Panc1 (cell line): ENCODE measurements at regions not wholly inside any gene's neighbourhood (a gene's known extent, or its start where the extent isn't known, plus 50 kb on each side); places are given as distances from the start of the nearest gene placed in this dataset.

Experiments used
- ATAC-seq: fragments of 200-7000 bp; cut with Tn5 transposase; 2 replicates; pipeline ENCODE4 v1.9.1; 2020; ENCODE audit warnings: mild to moderate bottlenecking, moderate library complexity
- BruUV-seq: library from RNA; stranded (reverse); fragments of 400-500 nt; replicated peaks from 2 replicates; lab custom pipeline; 2021; lab: Mats Ljungman, UMichigan
- CTCF ChIA-PET: fragments of 300-600 bp; sonication (Branson Sonifier 250); formaldehyde crosslinking; loops from one replicate; lab custom pipeline; 2022; ENCODE audit warnings: antibody characterized with exemption; lab: Charles Lee
- POLR2A ChIA-PET: fragments of 300-600 bp; sonication (Branson Sonifier 250); formaldehyde crosslinking; loops from one replicate; lab custom pipeline; 2022; ENCODE audit warnings: antibody characterized with exemption; lab: Charles Lee
- DNase-seq: peaks from one replicate; pipeline ENCODE4 v3.0.0-alpha.2; 2010; ENCODE audit warnings: low read depth, low spot score
- H3K27ac ChIP-seq: 2 replicates; pipeline ENCODE4 v1.5.1; 2011; ENCODE audit warnings: mild to moderate bottlenecking, low read length, inconsistent platforms
- H3K27me3 ChIP-seq: fragments of 200-500 bp; sonication (Bioruptor generic); 2 replicates; pipeline ENCODE4 v1.6.0; 2014; ENCODE audit warnings: low read length, inconsistent platforms; ENCODE audit not compliant: control insufficient read depth, insufficient read depth
- H3K36me3 ChIP-seq: fragments of 200-500 bp; sonication (Bioruptor generic); 2 replicates; pipeline ENCODE4 v1.5.1; 2014; ENCODE audit warnings: inconsistent platforms, mild to moderate bottlenecking, low read length, moderate library complexity; ENCODE audit not compliant: control insufficient read depth, insufficient read depth
- H3K4me1 ChIP-seq: 2 replicates; pipeline ENCODE4 v1.5.1; 2011; ENCODE audit warnings: inconsistent platforms, mild to moderate bottlenecking, low read length, moderate library complexity; ENCODE audit not compliant: control insufficient read depth, insufficient read depth
- H3K4me3 ChIP-seq, 2 experiments: 2 replicates each; pipeline ENCODE4 v1.5.1; 2011 to 2012; ENCODE audit warnings: low read depth in 2 of 2, low read length in 2 of 2, mild to moderate bottlenecking in 2 of 2, inconsistent platforms in 1 of 2, moderate library complexity in 1 of 2
- H3K9me3 ChIP-seq: fragments of 200-500 bp; sonication (Bioruptor generic); 2 replicates; pipeline ENCODE4 v1.5.1; 2014; ENCODE audit warnings: low read depth, mild to moderate bottlenecking, inconsistent platforms, low read length, moderate library complexity; ENCODE audit not compliant: control insufficient read depth, insufficient read depth
- POLR2AphosphoS5 ChIP-seq: IDR thresholded peaks from 2 replicates; pipeline ENCODE4 v1.6.1; 2012; ENCODE audit warnings: mild to moderate bottlenecking, low read depth, low read length, moderate library complexity
- REST ChIP-seq, 2 experiments: IDR thresholded peaks; 2 replicates each; pipeline ENCODE4 v1.6.1; 2011 to 2012; ENCODE audit warnings: low read depth in 2 of 2, control low read depth in 1 of 2, low read length in 1 of 2, mild to moderate bottlenecking in 1 of 2, moderate library complexity in 1 of 2; ENCODE audit not compliant: insufficient read depth in 1 of 2
- SIN3A ChIP-seq: IDR thresholded peaks from 2 replicates; pipeline ENCODE4 v1.6.1; 2012; ENCODE audit warnings: low read depth, mild to moderate bottlenecking, low read length, moderate library complexity, borderline replicate concordance; ENCODE audit not compliant: insufficient read depth
- TCF7L2 ChIP-seq: IDR thresholded peaks from 2 replicates; pipeline ENCODE4 v1.6.1; 2011; ENCODE audit warnings: mild to moderate bottlenecking, low read depth, low read length, inconsistent platforms
- in situ Hi-C: cut with HindIII; loops from 2 replicates; pipeline ENCODE4 v1.10.0; 2016; ENCODE audit warnings: low sequenced_read_pairs, low pct_unique_long_range_greater_than_20kb
- intact Hi-C: fragments of 100-400 bp; cut with micrococcal nuclease; formaldehyde crosslinking; loops from one replicate; pipeline ENCODE4 v1.10.0; 2022; ENCODE audit not compliant: unreplicated experiment
- TF ChIP-seq, protein P1 (sequence below): fragments of 450-650 bp; IDR thresholded peaks from 2 replicates; pipeline ENCODE4 v1.5.1; 2017; ENCODE audit warnings: mild to moderate bottlenecking

DNA sequence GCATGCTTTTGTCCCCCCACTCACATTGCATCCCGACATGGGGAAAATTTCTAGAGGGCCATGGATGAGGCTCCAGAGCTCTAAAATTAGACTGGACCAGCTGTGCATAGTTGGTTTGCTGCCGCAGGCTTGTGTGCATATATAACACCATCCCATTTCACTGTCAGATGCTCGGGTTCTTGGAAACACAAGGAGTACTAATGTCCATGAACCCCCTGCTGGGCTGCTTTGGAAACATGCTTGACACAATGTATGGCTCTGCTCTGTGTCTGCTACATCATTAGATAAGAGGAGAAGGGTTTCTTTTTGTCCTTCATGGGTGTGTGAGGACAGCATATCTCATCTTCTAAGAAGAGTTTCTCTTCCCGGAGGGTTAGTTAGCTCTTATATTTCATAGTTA is 292.1 kb upstream of the RORB start:
- DNase-seq = no peak
- H3K27me3 ChIP-seq = no peaks in the 10 kb centered on the region
- CTCF ChIA-PET = no interaction called here
- TF ChIP-seq REST (IDR thresholded peaks at IDR 0.05; ENCODE audit: insufficient read depth in 1 of 2, low read depth in 2 of 2, low read length in 1 of 2) = no peak
- TF ChIP-seq TCF7L2 = no peak
- TF ChIP-seq, protein P1, sequence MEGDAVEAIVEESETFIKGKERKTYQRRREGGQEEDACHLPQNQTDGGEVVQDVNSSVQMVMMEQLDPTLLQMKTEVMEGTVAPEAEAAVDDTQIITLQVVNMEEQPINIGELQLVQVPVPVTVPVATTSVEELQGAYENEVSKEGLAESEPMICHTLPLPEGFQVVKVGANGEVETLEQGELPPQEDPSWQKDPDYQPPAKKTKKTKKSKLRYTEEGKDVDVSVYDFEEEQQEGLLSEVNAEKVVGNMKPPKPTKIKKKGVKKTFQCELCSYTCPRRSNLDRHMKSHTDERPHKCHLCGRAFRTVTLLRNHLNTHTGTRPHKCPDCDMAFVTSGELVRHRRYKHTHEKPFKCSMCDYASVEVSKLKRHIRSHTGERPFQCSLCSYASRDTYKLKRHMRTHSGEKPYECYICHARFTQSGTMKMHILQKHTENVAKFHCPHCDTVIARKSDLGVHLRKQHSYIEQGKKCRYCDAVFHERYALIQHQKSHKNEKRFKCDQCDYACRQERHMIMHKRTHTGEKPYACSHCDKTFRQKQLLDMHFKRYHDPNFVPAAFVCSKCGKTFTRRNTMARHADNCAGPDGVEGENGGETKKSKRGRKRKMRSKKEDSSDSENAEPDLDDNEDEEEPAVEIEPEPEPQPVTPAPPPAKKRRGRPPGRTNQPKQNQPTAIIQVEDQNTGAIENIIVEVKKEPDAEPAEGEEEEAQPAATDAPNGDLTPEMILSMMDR = no peak
- no peak for TF ChIP-seq POLR2AphosphoS5
- no peak for TF ChIP-seq SIN3A
- POLR2A ChIA-PET = no interaction called here
- no TSS peak for BruUV-seq
- no peaks in the 10 kb centered on the region for H3K4me1 ChIP-seq
- H3K4me3 ChIP-seq = no peak overlapping the region
- in situ Hi-C loops = no loop called here
- intact Hi-C loops = no loop called here
- H3K9me3 ChIP-seq = no peaks in the 10 kb centered on the region
- ATAC-seq = no peak
- no peaks in the 10 kb centered on the region for H3K36me3 ChIP-seq
- H3K27ac ChIP-seq = no peak overlapping the region

GRCh38 chr9:74218385-74219063 is 278.6 kb upstream of the RORB start:
- intact Hi-C loops = no loop called here
- CTCF ChIA-PET = no interaction called here
- BruUV-seq = no TSS peak

More at GRCh38 chr9:74218385-74219063, 278.6 kb upstream of the RORB start:
- Histone ChIP-seq H3K4me3 (no peak overlapping the region), H3K27me3 (no peaks in the 10 kb centered on the region), H3K27ac (no peak overlapping the region), H3K9me3 (no peaks in the 10 kb centered on the region), H3K4me1 (no peaks in the 10 kb centered on the region), H3K36me3 (no peaks in the 10 kb centered on the region)
- TF ChIP-seq SIN3A = no peak
- TF ChIP-seq TCF7L2 = no peak
- no peak for TF ChIP-seq REST (IDR thresholded peaks at IDR 0.05; ENCODE audit: insufficient read depth in 1 of 2, low read depth in 2 of 2, low read length in 1 of 2)
- TF ChIP-seq, protein P1 = no peak
- TF ChIP-seq POLR2AphosphoS5 = no peak
- DNase-seq (no peak), ATAC-seq (no peak)
- POLR2A ChIA-PET = no interaction called here
- in situ Hi-C loops = no loop called here
